OCI-LY7 (cell line): ENCODE measurements at regions not wholly inside any gene's neighbourhood (a gene's known extent, or its start where the extent isn't known, plus 50 kb on each side); places are given as distances from the start of the nearest gene placed in this dataset.

Experiments
- BruUV-seq: library from RNA; stranded (reverse); fragments of 400-500 nt; replicated peaks from 2 replicates; lab custom pipeline; 2021; lab: Mats Ljungman, UMichigan
- CTCF ChIA-PET: fragments of 300-600 bp; sonication (Branson Sonifier 250); formaldehyde crosslinking; loops from one replicate; lab custom pipeline; 2022; ENCODE audit warnings: antibody characterized with exemption; ENCODE audit not compliant: unreplicated experiment; lab: Charles Lee
- POLR2A ChIA-PET: fragments of 300-600 bp; sonication (Branson Sonifier 250); formaldehyde crosslinking; loops from one replicate; lab custom pipeline; 2022; ENCODE audit warnings: antibody characterized with exemption; lab: Charles Lee
- DNase-seq: peaks from one replicate; pipeline ENCODE4 v3.0.0-alpha.2; 2015; ENCODE audit warnings: low spot score
- H2AFZ ChIP-seq: fragments of 200-600 bp; sonication (generic), shearing (Covaris generic); 2 replicates; pipeline ENCODE4 v1.6.1; 2014; ENCODE audit warnings: mild to moderate bottlenecking, antibody characterized with exemption, low read length, moderate library complexity
- H3K27ac ChIP-seq: fragments of 200-600 bp; sonication (generic); 2 replicates; pipeline ENCODE4 v1.5.1; 2014; ENCODE audit warnings: mixed run types, low read depth, mild to moderate bottlenecking, moderate library complexity, low read length, inconsistent platforms; ENCODE audit not compliant: poor library complexity, severe bottlenecking
- H3K36me3 ChIP-seq: fragments of 200-600 bp; sonication (generic); 2 replicates; pipeline ENCODE4 v1.6.1; 2014; ENCODE audit warnings: mild to moderate bottlenecking, antibody characterized with exemption, low read length, moderate library complexity, mixed read lengths; ENCODE audit not compliant: insufficient read depth
- H3K4me1 ChIP-seq: fragments of 200-600 bp; sonication (generic); 2 replicates; pipeline ENCODE4 v1.5.1; 2014; ENCODE audit warnings: mild to moderate bottlenecking, low read length; ENCODE audit not compliant: insufficient read depth, poor library complexity, severe bottlenecking
- H3K4me2 ChIP-seq: fragments of 200-600 bp; sonication (generic); 2 replicates; pipeline ENCODE4 v1.6.1; 2014; ENCODE audit warnings: mild to moderate bottlenecking, low read length
- H3K4me3 ChIP-seq: fragments of 200-600 bp; sonication (generic); 2 replicates; pipeline ENCODE4 v1.5.1; 2014; ENCODE audit warnings: mild to moderate bottlenecking, low read depth, low read length; ENCODE audit not compliant: poor library complexity, severe bottlenecking
- H3K79me2 ChIP-seq: fragments of 200-600 bp; sonication (generic); 2 replicates; pipeline ENCODE4 v1.6.1; 2016; ENCODE audit warnings: low read depth, mild to moderate bottlenecking, low read length, moderate library complexity, mixed read lengths; ENCODE audit not compliant: insufficient read depth
- H3K9me2 ChIP-seq: fragments of 200-600 bp; sonication (generic); 2 replicates; pipeline ENCODE4 v1.6.1; 2016; ENCODE audit warnings: mild to moderate bottlenecking, low read length, mixed read lengths; ENCODE audit not compliant: insufficient read depth
- H3K9me3 ChIP-seq: fragments of 200-600 bp; sonication (generic); 2 replicates; pipeline ENCODE4 v1.6.1; 2014; ENCODE audit warnings: mild to moderate bottlenecking, mixed run types, low read length, mixed read lengths
- H4K20me1 ChIP-seq: fragments of 200-600 bp; sonication (generic); 2 replicates; pipeline ENCODE4 v1.6.1; 2014; ENCODE audit warnings: mild to moderate bottlenecking, antibody characterized with exemption, low read length, moderate library complexity, mixed read lengths; ENCODE audit not compliant: insufficient read depth
- CTCF ChIP-seq: fragments of 200-600 bp; sonication (generic); conservative IDR thresholded peaks from 2 replicates; pipeline ENCODE4 v1.5.1; 2014; ENCODE audit warnings: mild to moderate bottlenecking, antibody characterized with exemption, low read length, moderate library complexity, mixed read lengths
- EZH2phosphoT487 ChIP-seq: fragments of 200-600 bp; sonication (generic); IDR thresholded peaks from 2 replicates; pipeline ENCODE4 v1.6.1; 2018; ENCODE audit warnings: low read depth, borderline replicate concordance, mild to moderate bottlenecking, mixed run types, antibody characterized with exemption, low read length, moderate library complexity, mixed read lengths
- intact Hi-C: fragments of 100-400 bp; cut with micrococcal nuclease; formaldehyde crosslinking; loops from one replicate; pipeline ENCODE4 v1.10.0; 2022; ENCODE audit not compliant: unreplicated experiment

DNA sequence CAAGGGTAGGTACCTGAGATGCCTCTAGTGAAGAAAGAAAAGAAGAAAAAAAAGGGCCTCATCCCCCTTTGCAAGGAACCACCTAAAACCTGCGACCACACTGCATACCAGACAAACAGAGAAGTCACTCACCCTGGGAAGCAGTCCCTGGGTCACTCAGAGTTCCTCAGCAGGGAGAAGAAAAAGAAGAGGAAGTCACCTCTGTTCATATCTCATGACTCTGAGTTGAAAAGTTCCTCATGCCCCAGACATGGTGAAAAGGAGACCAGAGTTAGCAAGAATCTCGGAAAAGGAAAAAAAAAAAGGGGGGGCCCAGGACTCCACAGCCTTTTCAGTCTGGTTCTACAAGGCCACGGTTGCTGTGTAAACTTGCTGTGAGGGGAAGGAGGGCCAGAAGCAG, 478.4 kb upstream of the NRXN1 start:
- no peak for DNase-seq
- no peaks in the 10 kb centered on the region for H3K4me1 ChIP-seq

DNA sequence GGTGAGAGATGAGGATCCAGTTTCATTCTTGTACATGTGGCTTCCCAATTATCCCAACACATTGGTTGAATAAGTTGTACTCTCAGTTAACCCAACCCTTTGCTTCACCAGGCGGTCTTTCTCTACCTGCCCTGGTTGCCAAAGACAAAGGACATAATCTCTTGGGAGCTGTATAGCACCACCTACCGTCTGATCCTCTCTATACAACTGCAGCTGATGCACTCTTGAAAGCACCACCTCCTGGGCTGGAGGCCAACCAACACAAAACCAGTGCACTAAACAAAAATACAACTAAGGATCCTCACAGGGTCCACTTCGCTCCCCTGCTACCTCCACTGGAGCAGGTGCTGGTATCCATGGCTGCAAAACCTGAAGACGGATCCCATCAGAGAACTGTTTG, 473.6 kb upstream of the NRXN1 start:
- CTCF ChIA-PET, result no interaction called here
- H3K4me1 ChIP-seq, result no peaks in the 10 kb centered on the region
- no peak overlapping the region for H2AFZ ChIP-seq
- no peaks in the 10 kb centered on the region for H3K9me2 ChIP-seq
- intact Hi-C loops, result no loop called here
- DNase-seq, result no peak
- H4K20me1 ChIP-seq, result no peaks in the 10 kb centered on the region
- H3K4me3 ChIP-seq, result no peak overlapping the region
- BruUV-seq, result no TSS peak
- no peak overlapping the region for H3K4me2 ChIP-seq
- no peak for TF ChIP-seq EZH2phosphoT487
- peak; percentile 37; the same call in 1 of the 2 replicates for TF ChIP-seq CTCF
- POLR2A ChIA-PET, result no interaction called here
- no peaks in the 10 kb centered on the region for H3K36me3 ChIP-seq
- H3K79me2 ChIP-seq, result no peaks in the 10 kb centered on the region
- no peaks in the 10 kb centered on the region for H3K9me3 ChIP-seq
- H3K27ac ChIP-seq, result no peak overlapping the region

More for the DNA sequence above, 478.4 kb upstream of the NRXN1 start:
- H3K4me3 ChIP-seq, result no peak overlapping the region
- no TSS peak for BruUV-seq
- no peaks in the 10 kb centered on the region for H3K79me2 ChIP-seq
- no peaks in the 10 kb centered on the region for H4K20me1 ChIP-seq
- intact Hi-C loops, result no loop called here
- H3K9me3 ChIP-seq, result no peaks in the 10 kb centered on the region
- H3K27ac ChIP-seq, result no peak overlapping the region
- H3K36me3 ChIP-seq, result no peaks in the 10 kb centered on the region
- ChIA-PET POLR2A (no interaction called here), CTCF (no interaction called here)
- H3K4me2 ChIP-seq, result no peak overlapping the region
- H3K9me2 ChIP-seq, result no peaks in the 10 kb centered on the region
- TF ChIP-seq EZH2phosphoT487 (no peak), CTCF (no peak)
- no peak overlapping the region for H2AFZ ChIP-seq

GRCh38 chr2:51490576-51491234, 458.8 kb upstream of the NRXN1 start:
- ChIA-PET CTCF (no interaction called here), POLR2A (no interaction called here)
- intact Hi-C loops, result no loop called here
- no peaks in the 10 kb centered on the region for H3K9me2 ChIP-seq
- H4K20me1 ChIP-seq, result no peaks in the 10 kb centered on the region
- no peak for DNase-seq
- TF ChIP-seq CTCF, result no peak
- no peak for TF ChIP-seq EZH2phosphoT487
- no peaks in the 10 kb centered on the region for H3K36me3 ChIP-seq
- H3K79me2 ChIP-seq, result no peaks in the 10 kb centered on the region
- H3K27ac ChIP-seq, result no peak overlapping the region
- no peak overlapping the region for H3K4me3 ChIP-seq
- no peak overlapping the region for H2AFZ ChIP-seq
- BruUV-seq, result no TSS peak
- no peaks in the 10 kb centered on the region for H3K9me3 ChIP-seq
- no peaks in the 10 kb centered on the region for H3K4me1 ChIP-seq
- no peak overlapping the region for H3K4me2 ChIP-seq
